ENCODE measurements at regions not wholly inside any gene's neighbourhood (a gene's known extent, or its start where the extent isn't known, plus 50 kb on each side); places are given as distances from the start of the nearest gene placed in this dataset.

DNA sequence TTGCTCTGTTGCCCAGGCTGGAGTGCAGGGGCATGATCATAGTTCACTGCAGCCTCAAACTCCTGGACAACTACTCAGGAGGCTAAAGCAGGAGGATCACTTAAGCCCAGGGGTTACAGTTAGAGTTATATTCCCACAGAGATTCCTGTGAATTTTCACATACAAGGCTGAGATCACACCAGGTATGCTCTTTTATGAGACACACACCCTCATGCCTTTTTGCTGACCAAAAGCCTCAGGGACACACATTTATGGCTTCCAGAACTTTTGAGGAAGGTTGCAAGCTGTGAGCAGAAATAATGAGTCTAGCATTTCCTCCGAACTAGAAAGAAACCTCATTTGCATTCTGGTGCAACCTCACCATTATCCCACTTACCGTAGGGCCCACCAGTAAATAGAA is 370.5 kb upstream of the ARID1B start:
- TF ChIP-seq, protein P1, sequence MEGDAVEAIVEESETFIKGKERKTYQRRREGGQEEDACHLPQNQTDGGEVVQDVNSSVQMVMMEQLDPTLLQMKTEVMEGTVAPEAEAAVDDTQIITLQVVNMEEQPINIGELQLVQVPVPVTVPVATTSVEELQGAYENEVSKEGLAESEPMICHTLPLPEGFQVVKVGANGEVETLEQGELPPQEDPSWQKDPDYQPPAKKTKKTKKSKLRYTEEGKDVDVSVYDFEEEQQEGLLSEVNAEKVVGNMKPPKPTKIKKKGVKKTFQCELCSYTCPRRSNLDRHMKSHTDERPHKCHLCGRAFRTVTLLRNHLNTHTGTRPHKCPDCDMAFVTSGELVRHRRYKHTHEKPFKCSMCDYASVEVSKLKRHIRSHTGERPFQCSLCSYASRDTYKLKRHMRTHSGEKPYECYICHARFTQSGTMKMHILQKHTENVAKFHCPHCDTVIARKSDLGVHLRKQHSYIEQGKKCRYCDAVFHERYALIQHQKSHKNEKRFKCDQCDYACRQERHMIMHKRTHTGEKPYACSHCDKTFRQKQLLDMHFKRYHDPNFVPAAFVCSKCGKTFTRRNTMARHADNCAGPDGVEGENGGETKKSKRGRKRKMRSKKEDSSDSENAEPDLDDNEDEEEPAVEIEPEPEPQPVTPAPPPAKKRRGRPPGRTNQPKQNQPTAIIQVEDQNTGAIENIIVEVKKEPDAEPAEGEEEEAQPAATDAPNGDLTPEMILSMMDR (IDR thresholded peaks at IDR 0.05) = no peak
- TF ChIP-seq POLR2AphosphoS5 (IDR thresholded peaks at IDR 0.05) = no peak

Measured in prostate gland (tissue), 2 donors.